ENCODE measurements at regions not wholly inside any gene's neighbourhood (a gene's known extent, or its start where the extent isn't known, plus 50 kb on each side); places are given as distances from the start of the nearest gene placed in this dataset.

DNA sequence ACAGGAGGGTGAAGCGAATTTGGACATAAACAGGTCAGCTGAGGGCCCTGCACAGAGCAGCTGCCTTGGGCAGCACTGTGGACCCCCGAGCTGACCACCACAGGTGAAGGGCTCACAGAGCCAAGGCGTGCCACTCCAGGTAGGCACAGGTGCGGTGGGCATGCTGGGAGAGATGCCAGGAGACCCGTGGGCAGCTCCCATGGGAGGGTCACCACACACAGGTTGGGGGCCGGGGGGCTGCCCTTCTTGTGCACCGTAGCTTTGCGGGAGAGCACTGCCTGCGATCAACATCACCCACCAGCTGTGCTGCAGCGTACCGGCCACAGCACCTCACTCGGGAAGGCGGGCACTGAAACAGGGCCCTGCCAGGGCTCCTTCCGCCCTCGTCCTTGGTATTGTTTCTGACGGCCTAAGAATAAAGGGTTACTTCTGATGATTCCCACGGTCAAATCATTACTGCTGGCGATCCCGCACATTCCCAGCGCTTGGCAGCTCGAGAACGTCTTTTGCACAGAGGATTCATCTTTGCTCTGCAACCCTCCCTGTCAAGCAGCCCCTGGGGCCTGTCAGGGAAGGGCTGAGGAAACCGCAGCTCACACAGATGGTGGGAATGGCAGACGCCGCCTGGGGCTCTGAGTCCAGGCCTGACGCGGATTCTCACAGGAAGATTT is 181.7 kb downstream of the BANP start (continued):
- TF ChIP-seq, protein P1, sequence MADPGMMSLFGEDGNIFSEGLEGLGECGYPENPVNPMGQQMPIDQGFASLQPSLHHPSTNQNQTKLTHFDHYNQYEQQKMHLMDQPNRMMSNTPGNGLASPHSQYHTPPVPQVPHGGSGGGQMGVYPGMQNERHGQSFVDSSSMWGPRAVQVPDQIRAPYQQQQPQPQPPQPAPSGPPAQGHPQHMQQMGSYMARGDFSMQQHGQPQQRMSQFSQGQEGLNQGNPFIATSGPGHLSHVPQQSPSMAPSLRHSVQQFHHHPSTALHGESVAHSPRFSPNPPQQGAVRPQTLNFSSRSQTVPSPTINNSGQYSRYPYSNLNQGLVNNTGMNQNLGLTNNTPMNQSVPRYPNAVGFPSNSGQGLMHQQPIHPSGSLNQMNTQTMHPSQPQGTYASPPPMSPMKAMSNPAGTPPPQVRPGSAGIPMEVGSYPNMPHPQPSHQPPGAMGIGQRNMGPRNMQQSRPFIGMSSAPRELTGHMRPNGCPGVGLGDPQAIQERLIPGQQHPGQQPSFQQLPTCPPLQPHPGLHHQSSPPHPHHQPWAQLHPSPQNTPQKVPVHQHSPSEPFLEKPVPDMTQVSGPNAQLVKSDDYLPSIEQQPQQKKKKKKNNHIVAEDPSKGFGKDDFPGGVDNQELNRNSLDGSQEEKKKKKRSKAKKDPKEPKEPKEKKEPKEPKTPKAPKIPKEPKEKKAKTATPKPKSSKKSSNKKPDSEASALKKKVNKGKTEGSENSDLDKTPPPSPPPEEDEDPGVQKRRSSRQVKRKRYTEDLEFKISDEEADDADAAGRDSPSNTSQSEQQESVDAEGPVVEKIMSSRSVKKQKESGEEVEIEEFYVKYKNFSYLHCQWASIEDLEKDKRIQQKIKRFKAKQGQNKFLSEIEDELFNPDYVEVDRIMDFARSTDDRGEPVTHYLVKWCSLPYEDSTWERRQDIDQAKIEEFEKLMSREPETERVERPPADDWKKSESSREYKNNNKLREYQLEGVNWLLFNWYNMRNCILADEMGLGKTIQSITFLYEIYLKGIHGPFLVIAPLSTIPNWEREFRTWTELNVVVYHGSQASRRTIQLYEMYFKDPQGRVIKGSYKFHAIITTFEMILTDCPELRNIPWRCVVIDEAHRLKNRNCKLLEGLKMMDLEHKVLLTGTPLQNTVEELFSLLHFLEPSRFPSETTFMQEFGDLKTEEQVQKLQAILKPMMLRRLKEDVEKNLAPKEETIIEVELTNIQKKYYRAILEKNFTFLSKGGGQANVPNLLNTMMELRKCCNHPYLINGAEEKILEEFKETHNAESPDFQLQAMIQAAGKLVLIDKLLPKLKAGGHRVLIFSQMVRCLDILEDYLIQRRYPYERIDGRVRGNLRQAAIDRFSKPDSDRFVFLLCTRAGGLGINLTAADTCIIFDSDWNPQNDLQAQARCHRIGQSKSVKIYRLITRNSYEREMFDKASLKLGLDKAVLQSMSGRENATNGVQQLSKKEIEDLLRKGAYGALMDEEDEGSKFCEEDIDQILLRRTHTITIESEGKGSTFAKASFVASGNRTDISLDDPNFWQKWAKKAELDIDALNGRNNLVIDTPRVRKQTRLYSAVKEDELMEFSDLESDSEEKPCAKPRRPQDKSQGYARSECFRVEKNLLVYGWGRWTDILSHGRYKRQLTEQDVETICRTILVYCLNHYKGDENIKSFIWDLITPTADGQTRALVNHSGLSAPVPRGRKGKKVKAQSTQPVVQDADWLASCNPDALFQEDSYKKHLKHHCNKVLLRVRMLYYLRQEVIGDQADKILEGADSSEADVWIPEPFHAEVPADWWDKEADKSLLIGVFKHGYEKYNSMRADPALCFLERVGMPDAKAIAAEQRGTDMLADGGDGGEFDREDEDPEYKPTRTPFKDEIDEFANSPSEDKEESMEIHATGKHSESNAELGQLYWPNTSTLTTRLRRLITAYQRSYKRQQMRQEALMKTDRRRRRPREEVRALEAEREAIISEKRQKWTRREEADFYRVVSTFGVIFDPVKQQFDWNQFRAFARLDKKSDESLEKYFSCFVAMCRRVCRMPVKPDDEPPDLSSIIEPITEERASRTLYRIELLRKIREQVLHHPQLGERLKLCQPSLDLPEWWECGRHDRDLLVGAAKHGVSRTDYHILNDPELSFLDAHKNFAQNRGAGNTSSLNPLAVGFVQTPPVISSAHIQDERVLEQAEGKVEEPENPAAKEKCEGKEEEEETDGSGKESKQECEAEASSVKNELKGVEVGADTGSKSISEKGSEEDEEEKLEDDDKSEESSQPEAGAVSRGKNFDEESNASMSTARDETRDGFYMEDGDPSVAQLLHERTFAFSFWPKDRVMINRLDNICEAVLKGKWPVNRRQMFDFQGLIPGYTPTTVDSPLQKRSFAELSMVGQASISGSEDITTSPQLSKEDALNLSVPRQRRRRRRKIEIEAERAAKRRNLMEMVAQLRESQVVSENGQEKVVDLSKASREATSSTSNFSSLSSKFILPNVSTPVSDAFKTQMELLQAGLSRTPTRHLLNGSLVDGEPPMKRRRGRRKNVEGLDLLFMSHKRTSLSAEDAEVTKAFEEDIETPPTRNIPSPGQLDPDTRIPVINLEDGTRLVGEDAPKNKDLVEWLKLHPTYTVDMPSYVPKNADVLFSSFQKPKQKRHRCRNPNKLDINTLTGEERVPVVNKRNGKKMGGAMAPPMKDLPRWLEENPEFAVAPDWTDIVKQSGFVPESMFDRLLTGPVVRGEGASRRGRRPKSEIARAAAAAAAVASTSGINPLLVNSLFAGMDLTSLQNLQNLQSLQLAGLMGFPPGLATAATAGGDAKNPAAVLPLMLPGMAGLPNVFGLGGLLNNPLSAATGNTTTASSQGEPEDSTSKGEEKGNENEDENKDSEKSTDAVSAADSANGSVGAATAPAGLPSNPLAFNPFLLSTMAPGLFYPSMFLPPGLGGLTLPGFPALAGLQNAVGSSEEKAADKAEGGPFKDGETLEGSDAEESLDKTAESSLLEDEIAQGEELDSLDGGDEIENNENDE (IDR thresholded peaks at IDR 0.05; ENCODE audit: insufficient replicate concordance, low read length) = no peak
- TF ChIP-seq CHD1 (IDR thresholded peaks at IDR 0.05; ENCODE audit: low read depth, low read length) = no peak

Measured in H1 (cell line).